ENCODE measurements at regions not wholly inside any gene's neighbourhood (a gene's known extent, or its start where the extent isn't known, plus 50 kb on each side); places are given as distances from the start of the nearest gene placed in this dataset.

DNA sequence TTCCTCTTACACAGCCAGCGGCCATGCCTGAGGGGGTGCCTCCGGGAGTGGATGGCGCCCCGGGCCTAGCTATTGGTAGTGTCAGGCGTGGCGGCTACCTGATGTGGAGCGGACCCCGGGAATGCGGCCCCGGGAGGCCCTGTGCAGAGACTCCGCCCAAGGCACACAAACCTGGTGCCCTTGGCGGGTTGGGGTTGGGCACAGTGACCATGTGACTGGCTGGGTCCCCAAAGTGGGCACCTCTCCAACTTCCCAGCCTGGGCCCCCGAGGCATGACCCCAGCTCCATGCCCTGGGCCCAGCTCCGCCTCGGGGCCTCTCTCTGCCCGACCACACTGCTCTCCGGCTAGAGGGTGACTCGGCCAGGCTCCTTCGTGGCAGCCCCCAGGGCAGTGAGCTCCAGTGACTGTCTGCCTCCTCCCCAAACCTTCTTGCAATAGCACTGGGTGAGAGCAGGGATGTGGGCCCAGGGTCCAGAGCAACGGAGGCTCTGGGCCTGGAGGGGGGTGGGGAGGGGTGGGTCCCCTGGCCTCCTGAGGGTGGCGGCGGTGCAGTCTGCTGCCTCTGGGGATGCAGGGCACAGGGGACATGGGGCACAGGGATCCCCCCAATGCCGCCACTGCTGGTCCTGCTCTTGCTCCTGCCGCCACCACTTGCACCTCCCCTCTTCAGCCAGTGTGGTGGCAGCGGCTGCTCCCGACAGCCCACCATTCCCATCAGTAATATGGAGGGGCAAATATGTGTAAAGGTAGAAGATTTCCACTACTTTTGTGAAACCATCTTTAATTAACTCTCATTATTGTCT, 942.9 kb upstream of the EPHA7 start:
- DNase-seq = no peak

DNA sequence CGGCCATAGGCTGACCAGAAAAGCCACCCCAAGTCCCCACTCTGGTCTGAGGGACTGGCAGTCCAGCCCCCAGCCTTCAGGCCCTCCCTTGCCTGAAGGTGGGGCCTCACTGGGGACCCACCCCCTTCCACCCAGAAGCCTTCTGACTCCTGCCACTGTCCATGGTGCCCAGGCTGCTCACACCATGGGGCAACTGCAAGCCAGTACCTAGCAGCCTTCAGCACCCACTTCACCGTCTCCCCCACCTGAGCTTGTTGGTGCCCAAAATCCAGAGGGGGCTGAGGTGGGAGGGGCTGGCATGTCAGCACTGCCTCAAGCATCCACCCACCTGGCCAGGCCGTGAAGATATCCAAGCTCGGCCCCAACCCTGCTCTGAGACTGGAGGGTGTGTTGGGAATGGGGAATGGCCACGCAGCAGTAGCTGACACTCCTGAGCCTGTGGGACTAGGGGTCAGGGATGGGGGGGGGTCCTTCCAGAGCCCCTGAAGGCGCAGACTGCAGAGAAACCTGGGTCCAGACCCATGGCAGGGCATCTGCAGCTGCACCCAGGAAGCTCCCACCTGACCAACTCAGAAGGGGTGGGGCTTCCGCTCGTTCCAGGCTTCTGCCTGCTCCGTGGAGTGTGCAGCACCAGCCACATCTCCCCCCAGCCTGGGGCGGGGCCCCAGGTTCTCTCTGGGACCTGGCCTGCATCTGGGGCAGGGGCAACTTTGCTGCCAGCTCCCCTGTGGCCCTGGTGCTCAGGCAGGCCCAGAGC, 942.1 kb upstream of the EPHA7 start:
- DNase-seq = no peak

DNA sequence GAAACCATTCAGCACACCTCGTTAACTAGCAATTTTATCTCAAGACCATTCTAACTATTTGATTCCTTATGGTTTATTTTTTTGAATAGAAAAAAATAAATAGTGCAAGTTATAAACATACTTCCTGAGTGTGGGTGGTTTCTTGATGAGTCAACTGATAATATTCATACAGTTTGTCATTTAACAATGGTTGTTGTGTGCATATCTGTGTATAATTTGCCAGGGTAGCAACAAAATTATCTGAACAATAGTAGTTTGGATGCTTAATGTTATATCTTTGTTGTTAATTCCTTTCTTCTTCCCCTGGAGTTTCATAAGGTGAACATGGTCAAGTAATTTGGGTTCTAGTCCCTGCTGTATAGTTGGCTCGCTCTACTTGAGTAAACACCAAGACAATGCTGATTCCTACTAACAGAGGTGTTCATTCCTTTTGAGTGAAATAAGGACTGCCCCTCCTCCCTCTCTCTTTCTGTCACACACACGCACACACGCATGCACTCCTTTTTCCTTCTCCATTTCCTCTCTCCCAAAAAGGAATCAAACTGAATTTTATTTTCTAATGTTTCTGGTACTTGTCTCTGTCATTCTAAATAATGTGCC, 938.1 kb upstream of the EPHA7 start:
- DNase-seq = no peak

DNA sequence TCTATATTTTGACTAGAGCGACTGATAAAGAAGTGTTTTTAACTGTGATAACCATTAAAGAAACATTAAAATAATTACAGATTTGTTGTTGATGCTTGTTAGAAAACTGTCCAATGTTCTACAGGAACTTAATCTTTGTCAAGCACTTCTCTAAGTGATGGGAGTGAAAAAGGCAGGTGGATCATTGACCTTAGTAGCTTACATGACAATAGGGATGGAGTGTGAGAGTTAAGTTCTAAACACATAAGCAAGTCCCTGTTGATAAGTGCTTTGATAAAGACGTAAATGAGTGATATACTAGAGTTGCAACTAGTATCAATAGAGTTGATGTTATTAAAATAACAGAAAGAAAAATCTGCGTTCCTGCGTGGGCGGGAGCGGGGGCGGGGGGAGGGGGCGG, 931.5 kb upstream of the EPHA7 start:
- DNase-seq = no peak

DNA sequence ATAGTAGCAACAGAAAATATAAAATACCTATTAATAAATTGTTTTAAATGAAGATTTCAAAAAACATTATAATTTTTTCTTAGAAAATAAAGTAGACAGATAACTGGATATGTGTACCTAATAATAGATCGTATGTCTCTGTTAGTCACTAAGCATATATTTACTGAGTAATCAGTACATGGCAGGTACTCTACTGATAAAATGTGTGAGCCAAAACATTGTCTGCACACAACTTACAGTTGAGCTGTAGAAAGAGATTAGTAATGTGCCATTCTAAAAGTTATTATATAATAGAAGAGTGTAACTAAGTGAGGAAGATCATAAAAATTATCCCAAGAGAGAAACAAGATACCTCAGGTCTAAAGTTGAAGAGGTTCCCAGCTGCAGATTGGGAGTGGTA, 929.9 kb upstream of the EPHA7 start:
- DNase-seq = no peak

DNA sequence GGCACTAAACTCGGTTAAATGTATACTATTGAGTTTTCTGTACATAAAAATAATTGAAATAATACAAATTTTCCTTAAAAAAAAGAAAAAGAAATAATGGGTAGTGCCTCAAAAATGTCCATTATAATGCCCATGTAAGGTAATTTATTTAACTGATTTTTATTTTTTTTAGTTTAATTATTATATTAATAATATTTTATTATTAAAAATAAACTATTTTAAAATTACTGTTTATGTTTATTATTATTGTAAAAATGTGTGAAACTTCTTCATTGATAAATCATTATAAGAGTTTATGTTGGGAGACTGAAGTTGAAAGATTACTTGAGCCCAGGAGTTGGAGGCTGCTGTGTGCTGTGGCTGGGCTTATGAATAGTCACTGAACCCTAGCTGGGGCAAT, 925.5 kb upstream of the EPHA7 start:
- no peak for DNase-seq

DNA sequence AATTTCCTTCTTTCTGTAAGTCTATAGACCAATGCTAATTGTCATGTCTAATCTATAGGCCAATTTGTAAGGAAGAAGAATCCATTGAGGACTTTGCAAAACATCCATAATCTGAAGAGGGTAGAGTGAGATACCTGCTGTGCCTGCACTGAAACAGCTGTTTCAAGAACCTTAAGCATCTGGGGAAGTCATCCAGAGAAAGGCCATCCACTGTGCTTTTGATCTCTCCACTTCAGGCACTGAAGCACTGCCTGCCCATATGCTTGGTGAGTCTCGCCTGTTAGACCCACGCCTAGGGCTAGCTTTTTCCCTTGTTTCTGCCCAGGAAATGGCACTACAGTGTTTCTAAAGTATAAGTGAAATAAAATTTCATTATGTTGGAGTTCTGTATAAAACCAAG, 921.8 kb upstream of the EPHA7 start:
- DNase-seq = no peak

DNA sequence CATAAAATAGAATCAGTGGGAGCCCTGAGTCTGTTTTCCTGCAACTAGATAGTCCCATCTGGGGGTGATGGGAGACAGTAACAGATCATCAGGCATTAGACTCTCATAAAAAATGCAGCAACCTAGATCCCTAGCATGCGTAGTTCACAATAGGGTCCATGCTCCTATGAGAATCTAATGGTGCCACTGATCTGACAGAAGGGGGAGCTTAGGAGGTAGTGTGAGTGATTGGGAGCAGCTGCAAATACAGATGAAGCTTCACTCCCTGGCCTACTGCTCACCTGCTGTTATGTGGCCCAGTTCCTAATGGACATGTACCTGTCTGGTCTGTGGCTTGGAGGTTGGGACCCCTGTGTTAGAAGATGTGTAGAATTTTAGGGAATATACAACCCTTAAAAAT, 904.5 kb upstream of the EPHA7 start:
- no peak for DNase-seq

DNA sequence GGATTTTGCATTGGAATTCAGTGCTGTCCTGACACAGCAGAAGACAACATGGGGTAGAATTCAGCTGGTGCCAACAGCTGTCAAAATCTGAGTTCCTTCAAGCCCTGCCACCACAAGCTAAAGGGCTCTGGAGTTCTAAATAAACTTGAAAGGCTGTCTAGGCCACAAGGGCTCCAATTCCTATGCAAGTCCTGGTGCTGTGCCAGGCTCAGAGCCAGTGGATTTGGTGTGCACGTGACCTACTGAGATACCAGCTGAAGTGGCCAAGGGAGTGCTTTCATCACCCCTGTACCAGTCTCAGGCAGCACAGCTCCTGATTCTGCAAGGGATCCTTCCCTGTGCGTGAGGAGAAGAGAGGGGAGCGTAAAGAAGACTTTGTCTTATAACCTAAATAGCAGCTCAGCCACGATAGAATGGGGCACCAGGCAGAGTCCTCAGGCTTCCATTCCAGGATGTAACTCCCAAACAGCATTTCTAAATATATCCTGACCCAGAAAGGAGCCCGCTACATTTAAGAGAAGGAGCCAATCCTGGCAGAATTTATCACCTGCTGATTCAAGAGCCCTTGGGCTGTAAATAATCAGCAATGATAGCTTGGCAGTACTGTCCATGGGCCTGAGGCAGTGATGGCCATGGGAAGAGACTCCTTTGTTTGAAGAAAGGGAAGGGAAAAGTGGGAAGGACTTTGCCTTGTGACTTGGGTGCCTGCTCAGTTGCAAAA, 881.2 kb upstream of the EPHA7 start:
- no peak for DNase-seq

DNA sequence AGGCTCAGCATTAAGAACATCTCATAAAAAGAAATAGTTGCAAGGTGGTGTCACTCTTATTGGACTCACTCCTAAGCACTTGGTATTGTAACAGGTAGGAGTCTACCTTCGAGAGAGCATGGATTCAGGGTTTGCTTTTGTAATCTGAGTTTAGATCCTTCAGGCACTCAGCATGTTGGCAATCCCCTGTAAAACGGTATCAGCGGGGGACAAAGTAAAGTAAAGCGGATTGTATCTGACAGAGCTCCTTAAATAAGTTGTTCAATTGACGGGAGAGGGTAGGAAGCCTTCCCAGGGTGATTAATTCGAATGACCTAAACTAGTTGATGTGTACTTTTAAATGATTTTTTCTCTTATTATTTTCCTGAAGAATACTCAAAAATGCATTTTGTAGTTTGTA, 869.8 kb upstream of the EPHA7 start:
- no peak for DNase-seq

DNA sequence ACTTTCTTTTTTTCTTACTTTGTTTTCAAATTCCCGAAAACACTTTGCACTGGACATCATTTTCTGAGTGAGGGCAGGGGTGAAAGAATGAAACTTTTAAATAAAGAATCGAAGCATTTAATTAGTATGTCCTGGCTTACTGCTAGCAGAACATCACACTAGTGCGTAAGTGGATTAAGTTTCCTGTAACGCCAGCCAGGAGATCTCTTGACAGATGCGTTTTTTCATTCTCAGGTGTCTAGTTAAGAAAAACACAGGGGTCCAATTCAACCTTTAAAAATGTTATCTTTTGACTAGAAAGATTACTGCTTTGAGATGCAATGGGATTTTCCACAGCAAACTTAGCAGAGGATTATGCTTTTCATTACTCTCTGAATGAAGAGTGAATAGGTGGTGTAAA, 858.8 kb upstream of the EPHA7 start:
- no peak for DNase-seq

DNA sequence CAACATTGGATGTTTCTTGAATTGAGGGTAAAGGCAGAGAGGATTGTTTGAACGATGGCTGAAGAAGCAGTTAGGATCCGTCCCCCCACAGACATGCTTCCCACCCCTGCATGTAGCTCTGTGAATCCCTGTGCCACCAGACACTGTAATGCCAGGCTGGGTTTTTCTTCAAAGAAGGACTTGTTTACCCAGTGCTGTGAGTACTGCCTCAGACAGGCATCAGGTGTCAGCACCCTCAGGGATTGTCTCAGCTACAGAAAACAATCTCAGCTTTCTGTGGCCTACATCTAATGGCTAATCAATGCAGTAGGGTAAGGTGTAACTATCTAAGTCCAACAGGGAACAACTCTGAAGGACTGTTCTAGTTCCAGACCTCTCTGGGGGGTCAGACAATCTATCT, 853.0 kb upstream of the EPHA7 start:
- no peak for DNase-seq

DNA sequence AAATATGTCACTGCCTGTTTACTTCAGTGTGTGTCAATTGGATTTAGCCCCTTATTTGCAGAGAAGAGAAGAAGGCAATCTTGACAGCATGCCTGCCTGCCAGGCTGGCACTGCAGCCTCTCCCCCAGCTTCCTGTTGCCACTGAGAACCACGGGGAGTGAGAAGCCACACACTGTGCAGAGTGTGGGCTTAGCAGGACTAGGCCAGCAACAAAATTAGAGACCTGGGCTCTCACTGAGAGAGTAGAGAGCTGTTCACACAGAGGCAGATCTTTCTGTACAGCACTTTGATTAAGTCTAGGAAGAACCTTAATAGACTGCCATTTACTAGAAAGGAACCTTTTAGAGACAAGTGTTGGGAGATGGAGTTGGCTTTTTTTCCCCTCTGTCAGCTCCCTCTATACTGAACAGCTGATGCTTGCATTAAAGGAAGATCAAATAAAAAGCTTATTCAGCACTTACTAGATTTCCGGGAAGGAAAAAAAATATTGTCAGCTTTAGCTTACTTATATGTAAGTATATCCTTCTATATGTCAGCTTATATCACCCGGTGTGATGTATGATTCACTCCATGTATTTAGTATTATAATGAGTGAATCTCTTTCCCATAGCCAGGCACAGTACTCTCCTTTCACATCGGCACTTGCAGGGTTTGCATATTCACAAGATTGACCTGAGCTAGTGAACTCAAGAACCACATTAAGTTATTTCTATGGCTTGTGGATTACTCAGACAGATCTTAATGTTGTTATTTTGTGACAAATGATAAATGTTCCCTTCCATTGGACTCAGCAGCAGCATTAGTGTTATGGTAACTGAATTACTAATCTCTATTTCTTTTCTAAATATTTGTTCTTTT, 851.0 kb upstream of the EPHA7 start:
- no peak for DNase-seq

DNA sequence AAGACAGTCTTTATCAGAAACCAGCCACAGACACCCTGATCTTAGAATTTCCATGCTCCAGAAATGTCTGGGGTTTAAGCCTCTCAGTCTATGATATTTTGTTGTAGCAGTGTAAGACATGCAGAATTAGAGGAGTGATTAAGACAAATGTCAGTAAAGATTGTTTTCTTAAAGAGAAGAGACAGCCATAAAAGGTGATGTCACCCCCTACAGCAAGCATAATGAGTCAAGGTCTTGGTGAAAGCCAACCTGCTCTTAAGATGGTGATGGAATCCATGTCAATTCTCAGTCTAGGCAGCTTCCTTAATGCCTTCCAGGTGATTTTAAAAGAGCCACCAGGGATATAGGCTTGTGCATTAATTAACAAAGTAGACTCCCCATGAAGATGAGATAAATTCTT, 849.9 kb upstream of the EPHA7 start:
- no peak for DNase-seq

DNA sequence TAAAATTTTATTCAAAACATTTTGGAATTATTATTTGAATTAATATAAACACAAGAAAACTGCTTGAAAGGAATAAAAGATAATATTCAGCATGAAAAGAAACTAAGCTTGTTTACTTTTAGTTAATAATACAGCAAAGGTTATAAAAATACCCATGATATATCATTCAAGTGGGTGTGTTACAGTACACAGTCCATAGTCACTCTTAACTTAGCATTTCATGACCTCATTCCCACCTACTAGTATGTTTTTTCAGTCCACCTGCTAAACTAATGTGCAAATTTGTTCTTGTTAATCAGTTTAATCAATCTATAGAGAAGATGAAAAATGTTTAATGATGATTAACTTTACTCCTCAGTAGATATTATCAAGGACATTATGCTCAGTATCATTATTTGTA, 841.4 kb upstream of the EPHA7 start:
- DNase-seq = no peak

DNA sequence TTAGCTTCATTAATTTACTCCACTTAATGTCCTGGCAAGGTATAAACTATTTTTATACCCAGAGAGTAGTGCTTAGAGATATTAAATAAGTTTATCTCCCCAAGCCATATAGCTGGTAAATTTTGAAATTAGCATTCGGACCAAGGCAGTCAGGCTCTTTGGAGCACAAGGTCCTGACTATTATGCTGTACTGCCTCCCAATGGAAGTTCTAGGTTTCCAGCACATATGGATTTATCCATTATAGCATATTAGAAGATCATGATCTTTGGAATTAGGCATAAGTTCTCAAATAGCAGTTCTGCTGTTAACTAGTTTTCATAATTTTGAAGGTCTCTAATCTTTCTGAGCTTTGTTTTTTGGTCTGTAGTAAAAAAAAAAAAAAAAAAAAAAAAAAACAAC, 835.3 kb upstream of the EPHA7 start:
- no peak for DNase-seq

DNA sequence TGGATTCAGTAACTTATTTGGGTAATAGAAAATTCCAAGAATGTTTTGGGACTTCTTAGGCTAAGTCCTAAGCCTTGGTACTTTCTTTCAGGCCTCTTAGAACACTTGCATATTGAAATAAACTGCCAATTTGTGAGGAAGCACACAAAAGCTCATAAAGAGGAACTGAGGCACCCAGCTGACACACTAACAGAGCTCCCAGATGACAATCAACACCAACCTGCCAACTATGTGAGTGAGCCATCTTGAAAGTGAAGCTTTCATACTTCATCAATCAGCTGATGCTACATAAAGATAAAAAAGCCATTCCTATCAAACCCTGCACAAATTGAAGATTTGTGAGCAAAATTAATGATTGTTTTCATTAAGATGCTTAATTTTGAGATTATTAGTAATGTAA, 832.5 kb upstream of the EPHA7 start:
- no peak for DNase-seq

DNA sequence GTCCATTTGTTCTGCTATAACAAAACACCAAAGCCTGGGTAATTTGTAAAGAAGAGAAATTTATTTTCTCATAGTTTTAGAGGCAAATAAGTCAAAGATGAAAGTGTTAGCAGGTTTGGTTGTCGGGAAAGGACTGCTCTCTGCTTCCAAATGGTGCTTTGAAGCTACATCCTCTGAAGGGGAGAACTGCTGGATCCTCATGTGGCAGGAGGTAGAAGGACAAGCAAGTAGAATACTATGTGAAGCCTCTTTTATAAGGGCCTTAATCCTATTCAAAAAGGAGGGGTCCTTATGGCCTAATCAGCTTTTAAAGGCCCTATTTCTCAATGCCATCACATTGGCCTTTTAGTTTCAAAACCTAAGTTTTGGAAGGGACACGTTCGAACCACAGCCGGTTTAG, 826.0 kb upstream of the EPHA7 start:
- no peak for DNase-seq

DNA sequence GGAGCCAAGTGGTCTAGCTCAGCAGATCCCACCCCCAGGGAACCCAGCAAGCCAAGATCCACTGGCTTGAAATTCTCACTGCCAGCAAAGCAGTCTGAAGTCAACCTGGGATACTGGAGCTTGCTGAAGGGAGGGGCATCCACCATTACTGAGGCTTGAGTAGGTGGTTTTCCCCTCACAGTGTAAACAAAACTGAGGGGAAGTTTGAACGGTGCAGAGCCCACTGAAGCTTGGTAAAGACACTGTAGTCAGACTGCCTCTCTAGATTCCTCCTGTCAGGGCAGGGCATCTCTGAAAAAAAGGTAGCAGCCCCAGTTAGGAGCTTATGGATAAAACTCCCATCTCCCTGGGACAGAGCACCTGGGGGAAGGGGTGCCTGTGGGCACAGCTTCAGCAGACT, 819.5 kb upstream of the EPHA7 start:
- no peak for DNase-seq

DNA sequence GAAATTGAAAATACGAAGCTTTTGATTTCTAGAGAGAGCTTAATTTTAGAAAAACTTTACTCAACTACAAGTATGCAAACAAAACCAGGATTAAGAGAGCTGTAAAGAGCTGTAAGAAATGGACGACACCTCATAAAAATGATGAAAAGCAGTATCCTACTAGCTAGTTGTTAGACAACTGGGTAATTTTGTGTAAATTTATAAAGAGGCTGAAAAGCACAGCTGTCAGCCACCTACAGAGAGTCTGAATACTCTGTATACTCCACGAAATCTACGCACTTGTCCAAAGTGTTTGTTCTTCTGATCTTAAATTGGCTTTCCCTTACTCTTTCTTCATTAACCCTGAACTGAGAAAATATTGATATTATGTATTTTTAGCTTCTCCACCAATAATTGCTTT, 808.4 kb upstream of the EPHA7 start:
- no peak for DNase-seq

DNA sequence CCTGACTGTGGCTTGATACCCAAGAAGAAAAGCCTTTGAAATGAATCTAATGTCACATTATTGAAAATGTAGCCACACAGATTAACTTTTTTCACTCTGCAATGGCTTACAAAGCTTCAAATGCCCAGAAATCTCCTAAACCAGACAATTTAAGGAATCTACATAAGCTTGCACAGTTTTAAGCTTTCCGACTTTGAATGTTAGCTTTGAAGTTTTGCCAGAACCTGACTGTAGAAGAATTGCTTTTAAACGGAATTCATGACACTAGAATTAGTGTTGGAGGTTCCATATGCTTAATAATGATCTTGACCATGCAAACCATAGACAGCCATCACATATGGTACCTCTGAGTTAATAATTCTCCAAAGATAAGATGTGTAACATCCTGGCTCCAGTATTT, 798.5 kb upstream of the EPHA7 start:
- DNase-seq = no peak

DNA sequence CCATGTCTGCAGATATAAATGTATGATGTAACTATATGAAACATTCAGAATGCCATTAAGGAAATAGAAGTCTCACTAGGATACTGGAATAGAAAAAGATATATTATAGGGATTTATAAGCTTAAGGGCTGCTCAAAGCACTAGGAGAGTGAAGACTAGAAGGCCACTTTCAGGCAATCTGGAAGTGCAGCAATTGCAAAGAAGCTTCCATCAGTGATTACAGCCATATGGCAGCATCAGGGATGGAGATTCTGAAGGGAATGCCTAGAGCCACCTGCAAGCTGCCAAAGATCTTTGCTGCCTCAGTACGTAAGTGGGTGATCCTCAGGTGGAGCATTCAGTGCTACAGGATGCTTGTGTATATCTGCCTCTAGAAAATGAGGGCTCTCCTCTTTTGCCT, 796.2 kb upstream of the EPHA7 start:
- no peak for DNase-seq

DNA sequence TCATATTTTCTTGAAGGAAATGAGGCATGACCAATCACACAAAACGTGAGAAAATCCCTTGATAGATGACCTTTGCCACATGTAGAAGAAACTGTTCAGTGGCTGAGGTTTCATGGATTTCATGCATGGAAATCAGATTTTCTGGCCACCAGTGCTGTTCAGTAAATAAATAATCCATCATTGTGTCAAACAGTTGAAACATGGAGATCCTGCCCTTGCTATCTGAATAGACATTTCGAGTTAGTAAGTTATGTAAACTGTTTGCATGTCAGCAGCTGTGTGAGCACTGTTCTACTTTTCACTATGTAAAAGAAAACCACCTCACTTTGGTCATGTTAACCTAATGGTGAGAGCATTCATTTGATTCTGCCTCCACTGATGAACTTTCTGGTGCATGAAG, 793.9 kb upstream of the EPHA7 start:
- DNase-seq = no peak
